NB4 (cell line): ENCODE measurements at regions not wholly inside any gene's neighbourhood (a gene's known extent, or its start where the extent isn't known, plus 50 kb on each side); places are given as distances from the start of the nearest gene placed in this dataset.

Experiments
- DNase-seq: peaks from one replicate; pipeline ENCODE4 v3.0.0; 2010; ENCODE audit warnings: low read depth
- H3K4me3 ChIP-seq: one replicate; pipeline ENCODE4 v1.5.1; 2011; ENCODE audit warnings: mild to moderate bottlenecking, low read depth, low read length, moderate library complexity
- CTCF ChIP-seq: IDR thresholded peaks from one replicate; pipeline ENCODE4 v1.5.1; 2012; ENCODE audit warnings: low read depth, low read length
- MAX ChIP-seq: IDR thresholded peaks from 2 replicates; pipeline ENCODE4 v1.6.1; 2011; ENCODE audit warnings: low read depth, low read length
- MYC ChIP-seq: IDR thresholded peaks from 2 replicates; pipeline ENCODE4 v1.6.1; 2011; ENCODE audit warnings: low read depth, low read length
- POLR2A ChIP-seq: IDR thresholded peaks from 2 replicates; pipeline ENCODE4 v1.6.1; 2011; ENCODE audit warnings: mild to moderate bottlenecking; ENCODE audit not compliant: insufficient read length; ENCODE audit errors: extremely low read depth

- no peak for DNase-seq
- TF ChIP-seq MYC (no peak), CTCF (no peak), POLR2A (no peak), MAX (no peak)
Observed at GRCh38 chr10:47193666-47194065, 106.3 kb upstream of the GDF10 start.

GRCh38 chr10:47195274-47195885, 104.6 kb upstream of the GDF10 start:
- no peak overlapping the region for H3K4me3 ChIP-seq
- TF ChIP-seq CTCF = no peak
- no peak for TF ChIP-seq MAX
- no peak for TF ChIP-seq POLR2A
- no peak for TF ChIP-seq MYC
- no peak for DNase-seq

More at GRCh38 chr10:47193666-47194065, 106.3 kb upstream of the GDF10 start:
- no peak overlapping the region for H3K4me3 ChIP-seq

GRCh38 chr10:47196691-47197090, 103.3 kb upstream of the GDF10 start:
- TF ChIP-seq CTCF = no peak
- no peak for TF ChIP-seq POLR2A
- no peak for TF ChIP-seq MAX
- no peak for TF ChIP-seq MYC

GRCh38 chr10:47198221-47198620, 101.8 kb upstream of the GDF10 start:
- no peak for DNase-seq
- no peak for TF ChIP-seq MAX
- TF ChIP-seq CTCF = no peak
- TF ChIP-seq MYC = no peak
- no peak overlapping the region for H3K4me3 ChIP-seq

More at GRCh38 chr10:47196691-47197090, 103.3 kb upstream of the GDF10 start:
- no peak overlapping the region for H3K4me3 ChIP-seq
- DNase-seq = no peak

GRCh38 chr10:47205192-47205591, 94.8 kb upstream of the GDF10 start:
- TF ChIP-seq POLR2A (no peak), CTCF (no peak), MYC (no peak), MAX (no peak)
- H3K4me3 ChIP-seq = no peak overlapping the region

More at GRCh38 chr10:47205192-47205591, 94.8 kb upstream of the GDF10 start:
- no peak for DNase-seq
